ENCODE measurements at regions not wholly inside any gene's neighbourhood (a gene's known extent, or its start where the extent isn't known, plus 50 kb on each side); places are given as distances from the start of the nearest gene placed in this dataset.
"Not testable (repeated sequence)": the region's sequence is repeated elsewhere in the genome, so short reads cannot be mapped to it uniquely, and the experiment has no call there.

DNA sequence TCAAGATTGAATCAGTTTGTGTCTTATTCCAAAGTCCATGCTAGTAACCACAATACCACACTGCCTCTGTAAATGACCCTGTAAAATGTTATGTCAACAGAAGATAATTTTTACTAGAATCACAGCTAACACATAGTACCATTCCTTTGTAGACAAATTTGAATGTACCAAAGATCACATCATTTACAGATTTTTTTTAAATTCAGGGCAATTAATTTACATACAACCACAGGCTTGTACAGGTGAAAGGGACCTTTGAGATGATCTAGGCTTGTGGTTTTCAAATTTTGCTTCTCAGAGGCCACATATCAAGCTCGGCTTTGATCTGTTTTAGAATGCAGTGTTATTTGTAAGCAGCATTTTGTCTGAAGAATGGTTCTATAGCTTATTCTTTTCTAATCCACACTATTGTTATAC, 63.8 kb upstream of the PPM1B start:
- H3K4me1 ChIP-seq (ENCODE audit: control insufficient read depth, insufficient read depth, low read length), result no peaks in the 10 kb centered on the region
- no peak for ATAC-seq
- no peak for DNase-seq (ENCODE audit: low read depth, low spot score)
- in situ Hi-C loops (cut with HindIII; ENCODE audit: low pct_unique_long_range_greater_than_20kb, low sequenced_read_pairs), result no loop called here
- no peak overlapping the region for H3K27ac ChIP-seq (ENCODE audit: low read length)
- TF ChIP-seq SIN3A (IDR thresholded peaks at IDR 0.05; ENCODE audit: borderline replicate concordance, insufficient read depth, low read depth, low read length), result no peak
- TF ChIP-seq POLR2AphosphoS5 (IDR thresholded peaks at IDR 0.05; ENCODE audit: low read depth, low read length), result no peak
- no peak for TF ChIP-seq REST (IDR thresholded peaks at IDR 0.05; ENCODE audit: insufficient read depth in 1 of 2, low read depth in 2 of 2, low read length in 1 of 2)
- TF ChIP-seq, protein P1, sequence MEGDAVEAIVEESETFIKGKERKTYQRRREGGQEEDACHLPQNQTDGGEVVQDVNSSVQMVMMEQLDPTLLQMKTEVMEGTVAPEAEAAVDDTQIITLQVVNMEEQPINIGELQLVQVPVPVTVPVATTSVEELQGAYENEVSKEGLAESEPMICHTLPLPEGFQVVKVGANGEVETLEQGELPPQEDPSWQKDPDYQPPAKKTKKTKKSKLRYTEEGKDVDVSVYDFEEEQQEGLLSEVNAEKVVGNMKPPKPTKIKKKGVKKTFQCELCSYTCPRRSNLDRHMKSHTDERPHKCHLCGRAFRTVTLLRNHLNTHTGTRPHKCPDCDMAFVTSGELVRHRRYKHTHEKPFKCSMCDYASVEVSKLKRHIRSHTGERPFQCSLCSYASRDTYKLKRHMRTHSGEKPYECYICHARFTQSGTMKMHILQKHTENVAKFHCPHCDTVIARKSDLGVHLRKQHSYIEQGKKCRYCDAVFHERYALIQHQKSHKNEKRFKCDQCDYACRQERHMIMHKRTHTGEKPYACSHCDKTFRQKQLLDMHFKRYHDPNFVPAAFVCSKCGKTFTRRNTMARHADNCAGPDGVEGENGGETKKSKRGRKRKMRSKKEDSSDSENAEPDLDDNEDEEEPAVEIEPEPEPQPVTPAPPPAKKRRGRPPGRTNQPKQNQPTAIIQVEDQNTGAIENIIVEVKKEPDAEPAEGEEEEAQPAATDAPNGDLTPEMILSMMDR (IDR thresholded peaks at IDR 0.05), result no peak
- no peak for TF ChIP-seq TCF7L2 (IDR thresholded peaks at IDR 0.05; ENCODE audit: low read depth, low read length)
- H3K36me3 ChIP-seq (ENCODE audit: control insufficient read depth, insufficient read depth, low read length), result no peaks in the 10 kb centered on the region
- CTCF ChIA-PET, result no interaction called here
- POLR2A ChIA-PET, result interaction anchor here (0.6 kb wide), 1 partner anchor 20 kb away, joined by 3 read pairs; no protein-coding TSS in a partner anchor
- BruUV-seq (replicated peaks), result no TSS peak
- intact Hi-C loops (cut with micrococcal nuclease; ENCODE audit: unreplicated experiment), result no loop called here
- no peaks in the 10 kb centered on the region for H3K27me3 ChIP-seq (ENCODE audit: control insufficient read depth, insufficient read depth, low read length)
- no peak overlapping the region for H3K4me3 ChIP-seq (ENCODE audit: low read depth in 2 of 2, low read length in 2 of 2)
- H3K9me3 ChIP-seq (ENCODE audit: control insufficient read depth, insufficient read depth, low read depth, low read length), result no peaks in the 10 kb centered on the region

DNA sequence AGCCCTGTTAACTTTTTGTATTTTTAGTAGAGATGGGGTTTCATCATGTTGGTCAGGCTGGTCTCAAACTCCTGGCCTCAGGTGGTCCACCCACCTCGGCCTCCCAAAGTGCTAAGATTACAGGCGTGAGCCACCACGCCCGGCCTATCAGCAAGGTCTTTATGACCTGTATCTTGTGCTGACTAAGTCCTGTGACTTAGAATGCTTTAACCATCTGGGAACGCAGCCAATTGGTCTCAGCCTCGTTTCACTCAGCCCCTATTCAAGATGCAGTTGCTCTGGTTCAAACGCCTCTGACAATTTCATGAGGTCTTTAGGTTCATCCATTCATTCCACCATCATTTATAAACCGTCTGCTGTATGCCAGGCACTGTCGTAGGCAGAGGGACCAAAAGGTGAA, 62.2 kb upstream of the PPM1B start:
- CTCF ChIA-PET; BruUV-seq (replicated peaks): not testable (repeated sequence)
- POLR2A ChIA-PET, result interaction anchor here (0.6 kb wide), 1 partner anchor 62 kb away, joined by 5 read pairs; no protein-coding TSS in a partner anchor

DNA sequence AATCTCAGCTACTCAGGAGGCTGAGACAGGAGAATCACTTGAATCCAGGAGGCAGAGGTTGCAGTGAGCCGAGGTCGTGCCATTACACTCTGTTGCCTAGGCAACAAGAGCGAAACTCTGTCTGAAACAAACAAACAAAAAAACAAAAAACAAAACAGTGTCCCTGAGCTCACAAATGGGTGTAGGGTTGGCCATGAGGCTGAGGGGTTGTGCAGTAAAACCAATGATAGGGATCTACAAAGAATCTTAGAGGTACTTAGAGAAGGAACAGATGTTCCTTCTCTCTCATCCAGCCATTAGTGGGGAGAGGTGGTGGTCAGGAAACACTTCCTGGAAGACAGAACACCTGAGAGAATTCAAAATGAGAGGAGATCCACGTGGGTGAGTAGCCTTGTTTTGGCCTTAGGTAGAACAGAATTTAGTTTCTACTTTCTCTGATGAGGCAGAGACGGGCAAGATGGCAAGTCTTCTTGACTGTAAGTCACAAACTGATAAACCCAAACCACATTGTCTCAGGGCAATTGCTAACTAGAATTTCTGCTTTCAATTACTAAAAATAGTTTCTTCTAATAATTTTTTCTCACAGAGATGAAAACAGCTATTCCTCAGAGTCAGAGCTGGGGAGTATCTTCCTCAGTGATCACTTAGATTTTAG, 61.5 kb upstream of the PPM1B start:
- H3K36me3 ChIP-seq (ENCODE audit: control insufficient read depth, insufficient read depth, low read length), result no peaks in the 10 kb centered on the region
- CTCF ChIA-PET, result interaction anchor here (0.7 kb wide), 1 partner anchor 364 kb away, joined by 3 read pairs; no protein-coding TSS in a partner anchor
- ATAC-seq, result no peak
- POLR2A ChIA-PET, result interaction anchor here (0.6 kb wide), 1 partner anchor 61 kb away, joined by 5 read pairs; no protein-coding TSS in a partner anchor
- in situ Hi-C loops (cut with HindIII; ENCODE audit: low pct_unique_long_range_greater_than_20kb, low sequenced_read_pairs), result no loop called here
- no peak overlapping the region for H3K27ac ChIP-seq (ENCODE audit: low read length)
- no peaks in the 10 kb centered on the region for H3K4me1 ChIP-seq (ENCODE audit: control insufficient read depth, insufficient read depth, low read length)
- H3K27me3 ChIP-seq (ENCODE audit: control insufficient read depth, insufficient read depth, low read length), result no peaks in the 10 kb centered on the region; the same call in 1 of the 2 replicates
- TF ChIP-seq, protein P1 (IDR thresholded peaks at IDR 0.05), result no peak
- no peak for TF ChIP-seq POLR2AphosphoS5 (IDR thresholded peaks at IDR 0.05; ENCODE audit: low read depth, low read length)
- no peak overlapping the region for H3K4me3 ChIP-seq (ENCODE audit: low read depth in 2 of 2, low read length in 2 of 2)
- BruUV-seq (replicated peaks), result no TSS peak
- DNase-seq (ENCODE audit: low read depth, low spot score), result no peak
- H3K9me3 ChIP-seq (ENCODE audit: control insufficient read depth, insufficient read depth, low read depth, low read length), result no peaks in the 10 kb centered on the region
- intact Hi-C loops (cut with micrococcal nuclease; ENCODE audit: unreplicated experiment), result no loop called here

More for the DNA sequence above, 62.2 kb upstream of the PPM1B start:
- DNase-seq (ENCODE audit: low read depth, low spot score); H3K27me3 ChIP-seq (ENCODE audit: control insufficient read depth, insufficient read depth, low read length); ATAC-seq; H3K36me3 ChIP-seq (ENCODE audit: control insufficient read depth, insufficient read depth, low read length); H3K4me3 ChIP-seq (ENCODE audit: low read depth in 2 of 2, low read length in 2 of 2); in situ Hi-C loops (cut with HindIII; ENCODE audit: low pct_unique_long_range_greater_than_20kb, low sequenced_read_pairs); H3K9me3 ChIP-seq (ENCODE audit: control insufficient read depth, insufficient read depth, low read depth, low read length); H3K27ac ChIP-seq (ENCODE audit: low read length); H3K4me1 ChIP-seq (ENCODE audit: control insufficient read depth, insufficient read depth, low read length); intact Hi-C loops (cut with micrococcal nuclease; ENCODE audit: unreplicated experiment): not testable (repeated sequence)
